ENCODE measurements at regions not wholly inside any gene's neighbourhood (a gene's known extent, or its start where the extent isn't known, plus 50 kb on each side); places are given as distances from the start of the nearest gene placed in this dataset.

- Histone ChIP-seq H3K4me3 (ENCODE audit: low read depth, low read length) (no peak overlapping the region), H3K27ac (no peak overlapping the region), H2AFZ (no peak overlapping the region), H3K4me2 (ENCODE audit: low read length) (no peak overlapping the region), H3K36me3 (ENCODE audit: control insufficient read depth, insufficient read depth, low read length) (no peaks in the 10 kb centered on the region), H3K4me1 (no peaks in the 10 kb centered on the region), H3K9me3 (ENCODE audit: control insufficient read depth, low read length) (no peaks in the 10 kb centered on the region), H3K27me3 (ENCODE audit: control insufficient read depth, insufficient read depth, low read length) (no peaks in the 10 kb centered on the region), H3K79me2 (no peaks in the 10 kb centered on the region), H3K9ac (no peak overlapping the region)
- no peak for TF ChIP-seq CTCF (IDR thresholded peaks at IDR 0.05)
Measured at GRCh38 chr7:69250958-69251357, 347.3 kb upstream of the AUTS2 start.

GRCh38 chr7:69254643-69255042, 343.6 kb upstream of the AUTS2 start:
- H3K36me3 ChIP-seq (ENCODE audit: control insufficient read depth, insufficient read depth, low read length) = no peaks in the 10 kb centered on the region
- no peak for TF ChIP-seq CTCF (IDR thresholded peaks at IDR 0.05)
- H3K9me3 ChIP-seq (ENCODE audit: control insufficient read depth, low read length) = no peaks in the 10 kb centered on the region
- H3K9ac ChIP-seq = no peak overlapping the region
- no peak overlapping the region for H3K4me3 ChIP-seq (ENCODE audit: low read depth, low read length)
- no peak overlapping the region for H2AFZ ChIP-seq
- H3K4me2 ChIP-seq (ENCODE audit: low read length) = no peak overlapping the region
- no peaks in the 10 kb centered on the region for H3K79me2 ChIP-seq
- H3K4me1 ChIP-seq = no peaks in the 10 kb centered on the region
- H3K27ac ChIP-seq = no peak overlapping the region
- no peaks in the 10 kb centered on the region for H3K27me3 ChIP-seq (ENCODE audit: control insufficient read depth, insufficient read depth, low read length)

- no peak for TF ChIP-seq CTCF (IDR thresholded peaks at IDR 0.05)
Measured at GRCh38 chr7:69256634-69257081, 341.6 kb upstream of the AUTS2 start.

GRCh38 chr7:69257592-69257991, 340.7 kb upstream of the AUTS2 start:
- Histone ChIP-seq H3K79me2 (no peaks in the 10 kb centered on the region), H3K9me3 (ENCODE audit: control insufficient read depth, low read length) (no peaks in the 10 kb centered on the region), H3K27ac (no peak overlapping the region), H3K4me1 (no peaks in the 10 kb centered on the region), H3K36me3 (ENCODE audit: control insufficient read depth, insufficient read depth, low read length) (no peaks in the 10 kb centered on the region), H3K4me3 (ENCODE audit: low read depth, low read length) (no peak overlapping the region), H3K9ac (no peak overlapping the region), H2AFZ (no peak overlapping the region), H3K27me3 (ENCODE audit: control insufficient read depth, insufficient read depth, low read length) (no peaks in the 10 kb centered on the region), H3K4me2 (ENCODE audit: low read length) (no peak overlapping the region)
- no peak for TF ChIP-seq CTCF (IDR thresholded peaks at IDR 0.05)

More at GRCh38 chr7:69256634-69257081, 341.6 kb upstream of the AUTS2 start:
- Histone ChIP-seq H3K9me3 (ENCODE audit: control insufficient read depth, low read length) (no peaks in the 10 kb centered on the region), H3K4me3 (ENCODE audit: low read depth, low read length) (no peak overlapping the region), H3K79me2 (no peaks in the 10 kb centered on the region), H3K27me3 (ENCODE audit: control insufficient read depth, insufficient read depth, low read length) (no peaks in the 10 kb centered on the region), H3K4me2 (ENCODE audit: low read length) (no peak overlapping the region), H2AFZ (no peak overlapping the region), H3K27ac (no peak overlapping the region), H3K9ac (no peak overlapping the region), H3K36me3 (ENCODE audit: control insufficient read depth, insufficient read depth, low read length) (no peaks in the 10 kb centered on the region), H3K4me1 (no peaks in the 10 kb centered on the region)

GRCh38 chr7:69259445-69259844, 338.8 kb upstream of the AUTS2 start:
- H3K4me3 ChIP-seq (ENCODE audit: low read depth, low read length) = no peak overlapping the region
- no peak overlapping the region for H3K4me2 ChIP-seq (ENCODE audit: low read length)
- H3K9me3 ChIP-seq (ENCODE audit: control insufficient read depth, low read length) = no peaks in the 10 kb centered on the region
- H3K4me1 ChIP-seq = no peaks in the 10 kb centered on the region
- no peaks in the 10 kb centered on the region for H3K36me3 ChIP-seq (ENCODE audit: control insufficient read depth, insufficient read depth, low read length)
- TF ChIP-seq CTCF (IDR thresholded peaks at IDR 0.05) = no peak
- H3K9ac ChIP-seq = no peak overlapping the region
- no peaks in the 10 kb centered on the region for H3K79me2 ChIP-seq
- no peak overlapping the region for H2AFZ ChIP-seq
- no peak overlapping the region for H3K27ac ChIP-seq
- H3K27me3 ChIP-seq (ENCODE audit: control insufficient read depth, insufficient read depth, low read length) = no peaks in the 10 kb centered on the region
